Endothelial cell of umbilical vein (primary cell): ENCODE measurements at regions not wholly inside any gene's neighbourhood (a gene's known extent, or its start where the extent isn't known, plus 50 kb on each side); places are given as distances from the start of the nearest gene placed in this dataset.

Experiments
- EZH2 ChIP-seq: IDR thresholded peaks from 2 replicates; pipeline ENCODE4 v1.6.1; 2012; ENCODE audit warnings: borderline replicate concordance, low read depth, mild to moderate bottlenecking, moderate library complexity, low read length, inconsistent platforms; ENCODE audit not compliant: severe bottlenecking
- FOS ChIP-seq: IDR thresholded peaks from 2 replicates; pipeline ENCODE4 v1.6.1; 2011; ENCODE audit warnings: mild to moderate bottlenecking, low read length, moderate library complexity, borderline replicate concordance; ENCODE audit not compliant: insufficient read depth
- JUN ChIP-seq: IDR thresholded peaks from 2 replicates; pipeline ENCODE4 v1.6.1; 2011; ENCODE audit warnings: borderline replicate concordance, low read depth; ENCODE audit not compliant: insufficient read length, insufficient read depth
- MYC ChIP-seq: IDR thresholded peaks from one replicate; pipeline ENCODE4 v1.6.1; 2011; ENCODE audit warnings: mild to moderate bottlenecking, low read depth, low read length
- POLR2A ChIP-seq: IDR thresholded peaks from 2 replicates; pipeline ENCODE4 v1.6.1; 2012; ENCODE audit warnings: low read depth, mild to moderate bottlenecking, control low read depth, low read length
- POLR2AphosphoS5 ChIP-seq: IDR thresholded peaks from 2 replicates; pipeline ENCODE4 v1.6.1; 2012; ENCODE audit warnings: low read depth, mild to moderate bottlenecking, control low read depth, low read length, moderate library complexity; ENCODE audit not compliant: insufficient read depth
- TF ChIP-seq, protein P1 (sequence below), 2 donors: IDR thresholded peaks; 1 replicate in 1 of 2; 2 replicates in 1 of 2; pipeline ENCODE4 v1.5.1; 2011; ENCODE audit warnings: low read length in 2 of 2, mild to moderate bottlenecking in 2 of 2, moderate library complexity in 2 of 2, control low read depth in 1 of 2, inconsistent platforms in 1 of 2, low read depth in 1 of 2; ENCODE audit not compliant: insufficient read depth in 1 of 2; ENCODE audit errors: extremely low read depth in 1 of 2
- TF ChIP-seq, protein P2 (sequence below): IDR thresholded peaks from 2 replicates; pipeline ENCODE4 v1.6.1; 2011; ENCODE audit not compliant: insufficient read depth, insufficient read length

DNA sequence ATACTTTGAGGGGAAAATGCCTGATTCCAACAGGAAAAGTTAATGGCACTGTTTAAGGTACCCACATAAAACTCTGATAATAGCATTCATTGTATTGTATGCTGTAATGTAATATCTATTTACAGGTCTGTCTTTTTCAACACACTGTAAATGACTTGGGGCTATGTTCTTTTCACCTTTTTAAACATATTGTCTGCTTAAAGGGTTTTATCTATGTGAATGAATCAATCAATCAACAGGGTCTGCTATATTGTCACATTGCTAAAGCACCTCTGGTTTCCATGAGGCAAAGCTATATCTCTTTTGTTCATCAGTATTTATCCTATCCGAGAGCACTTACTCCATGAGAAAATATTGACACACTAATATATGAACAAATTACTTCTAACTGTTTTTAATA is 288.0 kb downstream of the SLC6A15 start:
- TF ChIP-seq, protein P1, sequence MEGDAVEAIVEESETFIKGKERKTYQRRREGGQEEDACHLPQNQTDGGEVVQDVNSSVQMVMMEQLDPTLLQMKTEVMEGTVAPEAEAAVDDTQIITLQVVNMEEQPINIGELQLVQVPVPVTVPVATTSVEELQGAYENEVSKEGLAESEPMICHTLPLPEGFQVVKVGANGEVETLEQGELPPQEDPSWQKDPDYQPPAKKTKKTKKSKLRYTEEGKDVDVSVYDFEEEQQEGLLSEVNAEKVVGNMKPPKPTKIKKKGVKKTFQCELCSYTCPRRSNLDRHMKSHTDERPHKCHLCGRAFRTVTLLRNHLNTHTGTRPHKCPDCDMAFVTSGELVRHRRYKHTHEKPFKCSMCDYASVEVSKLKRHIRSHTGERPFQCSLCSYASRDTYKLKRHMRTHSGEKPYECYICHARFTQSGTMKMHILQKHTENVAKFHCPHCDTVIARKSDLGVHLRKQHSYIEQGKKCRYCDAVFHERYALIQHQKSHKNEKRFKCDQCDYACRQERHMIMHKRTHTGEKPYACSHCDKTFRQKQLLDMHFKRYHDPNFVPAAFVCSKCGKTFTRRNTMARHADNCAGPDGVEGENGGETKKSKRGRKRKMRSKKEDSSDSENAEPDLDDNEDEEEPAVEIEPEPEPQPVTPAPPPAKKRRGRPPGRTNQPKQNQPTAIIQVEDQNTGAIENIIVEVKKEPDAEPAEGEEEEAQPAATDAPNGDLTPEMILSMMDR (IDR thresholded peaks at IDR 0.05; ENCODE audit: extremely low read depth in 1 of 2, insufficient read depth in 1 of 2, low read depth in 1 of 2, low read length in 2 of 2) = no peak
- TF ChIP-seq, protein P2, sequence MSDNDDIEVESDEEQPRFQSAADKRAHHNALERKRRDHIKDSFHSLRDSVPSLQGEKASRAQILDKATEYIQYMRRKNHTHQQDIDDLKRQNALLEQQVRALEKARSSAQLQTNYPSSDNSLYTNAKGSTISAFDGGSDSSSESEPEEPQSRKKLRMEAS = no peak
- TF ChIP-seq EZH2 (no peak), POLR2A (no peak), POLR2AphosphoS5 (no peak), JUN (no peak), FOS (no peak), MYC (no peak)
